ENCODE measurements at regions not wholly inside any gene's neighbourhood (a gene's known extent, or its start where the extent isn't known, plus 50 kb on each side); places are given as distances from the start of the nearest gene placed in this dataset.

DNA sequence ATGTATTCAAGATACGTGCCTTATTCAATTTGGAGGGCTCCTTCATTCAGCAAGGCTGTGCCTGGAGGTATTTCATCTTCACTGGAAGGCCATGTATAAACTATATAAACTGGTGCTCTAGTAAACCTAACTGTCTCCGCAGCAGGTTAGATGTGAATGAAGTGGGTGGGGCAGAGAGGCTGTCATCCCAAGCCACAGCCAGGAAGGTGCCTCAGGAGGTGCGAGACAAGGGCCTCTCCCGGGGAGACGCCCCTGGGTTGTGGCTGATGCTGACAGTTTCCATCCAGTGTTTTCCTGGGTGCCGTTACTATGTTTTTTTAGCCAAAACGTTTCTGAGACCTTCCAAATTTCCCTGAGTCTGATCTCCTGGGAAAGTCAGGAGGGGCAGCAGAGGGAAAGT is 221.5 kb upstream of the RPL34 start:
- DNase-seq (no peak), ATAC-seq (no peak)
- no peak overlapping the region for H3K27ac ChIP-seq (ENCODE audit: low read length)
- intact Hi-C loops (cut with DNase I), result no loop called here
- H3K4me1 ChIP-seq (ENCODE audit: control insufficient read depth, insufficient read depth, low read length), result no peaks in the 10 kb centered on the region
- H3K9me3 ChIP-seq (ENCODE audit: control insufficient read depth, low read length), result no peaks in the 10 kb centered on the region
- H3K4me3 ChIP-seq (ENCODE audit: low read length), result no peak overlapping the region
- WGBS, result 62% methylated on average over 7 of the region's 7 CpGs
- H3K27me3 ChIP-seq (ENCODE audit: control insufficient read depth, insufficient read depth), result no peaks in the 10 kb centered on the region

DNA sequence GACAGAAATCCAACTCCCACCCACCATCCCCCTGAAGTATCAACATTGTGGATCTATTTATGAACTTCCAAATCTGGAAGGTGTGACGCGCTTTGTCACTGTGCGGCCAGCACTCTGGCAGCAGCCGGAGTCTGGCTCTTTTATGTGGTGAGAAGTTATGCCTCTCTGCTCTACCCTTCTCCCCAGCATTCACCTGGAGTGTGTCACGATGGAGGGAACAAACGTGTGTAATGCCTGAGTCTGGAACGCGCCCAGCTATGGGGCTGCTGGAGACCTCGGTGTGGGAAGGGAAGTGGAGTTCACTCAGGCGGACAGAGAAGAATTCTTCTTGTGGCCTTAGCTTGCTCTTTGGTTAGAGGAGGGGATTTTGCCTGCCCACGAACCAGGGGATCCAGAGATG is 222.1 kb upstream of the RPL34 start:
- intact Hi-C loops (cut with DNase I), result no loop called here
- Histone ChIP-seq H3K27me3 (ENCODE audit: control insufficient read depth, insufficient read depth) (no peaks in the 10 kb centered on the region), H3K27ac (ENCODE audit: low read length) (no peak overlapping the region), H3K4me3 (ENCODE audit: low read length) (no peak overlapping the region), H3K4me1 (ENCODE audit: control insufficient read depth, insufficient read depth, low read length) (no peaks in the 10 kb centered on the region), H3K9me3 (ENCODE audit: control insufficient read depth, low read length) (no peaks in the 10 kb centered on the region)
- WGBS, result 64% methylated on average over 11 of the region's 11 CpGs
- no peak for DNase-seq
- no peak for ATAC-seq

GRCh38 chr4:108397850-108398249 is 222.5 kb upstream of the RPL34 start:
- Histone ChIP-seq H3K4me3 (ENCODE audit: low read length) (no peak overlapping the region), H3K27me3 (ENCODE audit: control insufficient read depth, insufficient read depth) (no peaks in the 10 kb centered on the region), H3K9me3 (ENCODE audit: control insufficient read depth, low read length) (no peaks in the 10 kb centered on the region), H3K4me1 (ENCODE audit: control insufficient read depth, insufficient read depth, low read length) (no peaks in the 10 kb centered on the region), H3K27ac (ENCODE audit: low read length) (no peak overlapping the region)
- ATAC-seq, result no peak
- DNase-seq, result no peak
- 83% methylated on average over 5 of the region's 5 CpGs for WGBS
- intact Hi-C loops (cut with DNase I), result no loop called here

- Histone ChIP-seq H3K4me1 (ENCODE audit: control insufficient read depth, insufficient read depth, low read length) (no peaks in the 10 kb centered on the region), H3K27me3 (ENCODE audit: control insufficient read depth, insufficient read depth) (no peaks in the 10 kb centered on the region), H3K9me3 (ENCODE audit: control insufficient read depth, low read length) (no peaks in the 10 kb centered on the region), H3K27ac (ENCODE audit: low read length) (no peak overlapping the region), H3K4me3 (ENCODE audit: low read length) (no peak overlapping the region)
- DNase-seq (no peak), ATAC-seq (no peak)
- WGBS, result 68% methylated on average over 2 of the region's 2 CpGs
- intact Hi-C loops (cut with DNase I), result no loop called here
Measured at GRCh38 chr4:108396900-108397497, 223.4 kb upstream of the RPL34 start.

DNA sequence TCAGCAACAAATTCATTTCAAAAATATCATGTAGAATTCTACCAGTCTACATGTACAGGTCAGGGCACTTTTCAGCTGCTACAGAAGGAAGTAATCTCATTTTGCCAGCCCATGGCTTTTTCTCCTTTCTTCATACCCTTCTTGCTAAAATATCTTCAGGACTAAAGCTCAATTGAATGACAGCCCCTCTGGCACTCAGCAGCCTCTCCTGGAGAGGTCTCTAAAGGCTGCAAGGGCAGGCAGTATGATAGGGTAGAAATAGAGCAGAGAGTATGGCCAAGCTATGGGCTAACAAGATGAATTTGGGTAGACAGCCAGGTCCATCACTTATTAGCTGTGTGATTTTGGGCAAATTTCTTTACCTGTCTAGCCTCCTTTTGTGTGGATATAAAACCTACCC is 224.6 kb upstream of the RPL34 start:
- H3K27ac ChIP-seq (ENCODE audit: low read length), result no peak overlapping the region
- no peaks in the 10 kb centered on the region for H3K27me3 ChIP-seq (ENCODE audit: control insufficient read depth, insufficient read depth)
- no peak for DNase-seq
- no peaks in the 10 kb centered on the region for H3K4me1 ChIP-seq (ENCODE audit: control insufficient read depth, insufficient read depth, low read length)
- no peak overlapping the region for H3K4me3 ChIP-seq (ENCODE audit: low read length)
- no peak for ATAC-seq
- H3K9me3 ChIP-seq (ENCODE audit: control insufficient read depth, low read length), result no peaks in the 10 kb centered on the region
- intact Hi-C loops (cut with DNase I), result no loop called here

- no peak overlapping the region for H3K4me3 ChIP-seq (ENCODE audit: low read length)
- DNase-seq (no peak), ATAC-seq (no peak)
- intact Hi-C loops (cut with DNase I), result no loop called here
- H3K9me3 ChIP-seq (ENCODE audit: control insufficient read depth, low read length), result no peaks in the 10 kb centered on the region
- no peaks in the 10 kb centered on the region for H3K27me3 ChIP-seq (ENCODE audit: control insufficient read depth, insufficient read depth)
- no peak overlapping the region for H3K27ac ChIP-seq (ENCODE audit: low read length)
- H3K4me1 ChIP-seq (ENCODE audit: control insufficient read depth, insufficient read depth, low read length), result no peaks in the 10 kb centered on the region
- WGBS, result 85% methylated on average over 1 of the region's 1 CpG
Measured at GRCh38 chr4:108393890-108394472, 225.2 kb upstream of the LEF1 start.

- H3K4me1 ChIP-seq (ENCODE audit: control insufficient read depth, insufficient read depth, low read length), result no peaks in the 10 kb centered on the region
- no peak for DNase-seq
- intact Hi-C loops (cut with DNase I), result no loop called here
- H3K9me3 ChIP-seq (ENCODE audit: control insufficient read depth, low read length), result no peaks in the 10 kb centered on the region
- no peak overlapping the region for H3K4me3 ChIP-seq (ENCODE audit: low read length)
- no peak for ATAC-seq
- 85% methylated on average over 3 of the region's 3 CpGs for WGBS
- H3K27ac ChIP-seq (ENCODE audit: low read length), result no peak overlapping the region
- H3K27me3 ChIP-seq (ENCODE audit: control insufficient read depth, insufficient read depth), result no peaks in the 10 kb centered on the region
Measured at GRCh38 chr4:108391701-108392455, 223.1 kb upstream of the LEF1 start.

DNA sequence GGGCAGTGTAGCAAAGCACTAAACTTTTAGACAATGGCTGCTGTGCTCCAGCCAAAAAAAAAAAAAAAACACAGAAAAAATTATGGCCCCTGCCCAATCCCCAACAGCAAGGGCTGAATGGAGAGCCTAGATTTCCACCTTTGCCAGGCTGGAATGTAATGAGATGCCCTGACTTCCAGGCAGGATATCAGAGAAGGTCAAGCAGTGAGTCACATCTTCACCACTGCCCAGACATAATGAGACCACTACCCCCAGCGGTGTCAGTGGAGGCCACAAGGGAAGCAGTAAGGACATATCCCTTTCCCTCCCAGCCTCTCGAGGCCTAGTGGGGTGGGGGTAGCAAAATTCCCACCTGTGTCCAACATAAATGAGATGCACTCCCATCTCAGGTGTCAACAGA is 216.3 kb upstream of the LEF1 start:
- intact Hi-C loops (cut with DNase I), result no loop called here
- no peak for DNase-seq
- no peak for ATAC-seq
- Histone ChIP-seq H3K4me3 (ENCODE audit: low read length) (no peak overlapping the region), H3K9me3 (ENCODE audit: control insufficient read depth, low read length) (no peaks in the 10 kb centered on the region), H3K27me3 (ENCODE audit: control insufficient read depth, insufficient read depth) (no peaks in the 10 kb centered on the region), H3K4me1 (ENCODE audit: control insufficient read depth, insufficient read depth, low read length) (no peaks in the 10 kb centered on the region), H3K27ac (ENCODE audit: low read length) (no peak overlapping the region)
- WGBS, result 83% methylated on average over 2 of the region's 2 CpGs

GRCh38 chr4:108384544-108384943 is 215.8 kb upstream of the LEF1 start:
- Histone ChIP-seq H3K27me3 (ENCODE audit: control insufficient read depth, insufficient read depth) (no peaks in the 10 kb centered on the region), H3K27ac (ENCODE audit: low read length) (no peak overlapping the region), H3K4me3 (ENCODE audit: low read length) (no peak overlapping the region), H3K9me3 (ENCODE audit: control insufficient read depth, low read length) (no peaks in the 10 kb centered on the region), H3K4me1 (ENCODE audit: control insufficient read depth, insufficient read depth, low read length) (no peaks in the 10 kb centered on the region)
- WGBS, result 91% methylated on average over 1 of the region's 1 CpG
- no peak for ATAC-seq
- no peak for DNase-seq
- intact Hi-C loops (cut with DNase I), result no loop called here

GRCh38 chr4:108383157-108383556 is 214.4 kb upstream of the LEF1 start:
- no peaks in the 10 kb centered on the region for H3K27me3 ChIP-seq (ENCODE audit: control insufficient read depth, insufficient read depth)
- ATAC-seq (no peak), DNase-seq (no peak)
- intact Hi-C loops (cut with DNase I), result no loop called here
- no peak overlapping the region for H3K4me3 ChIP-seq (ENCODE audit: low read length)
- no peaks in the 10 kb centered on the region for H3K9me3 ChIP-seq (ENCODE audit: control insufficient read depth, low read length)
- no peaks in the 10 kb centered on the region for H3K4me1 ChIP-seq (ENCODE audit: control insufficient read depth, insufficient read depth, low read length)
- H3K27ac ChIP-seq (ENCODE audit: low read length), result no peak overlapping the region
- 77% methylated on average over 4 of the region's 4 CpGs for WGBS

GRCh38 chr4:108382751-108383150 is 214.0 kb upstream of the LEF1 start:
- no peaks in the 10 kb centered on the region for H3K4me1 ChIP-seq (ENCODE audit: control insufficient read depth, insufficient read depth, low read length)
- ATAC-seq, result no peak
- intact Hi-C loops (cut with DNase I), result no loop called here
- H3K27ac ChIP-seq (ENCODE audit: low read length), result no peak overlapping the region
- H3K4me3 ChIP-seq (ENCODE audit: low read length), result no peak overlapping the region
- no peak for DNase-seq
- no peaks in the 10 kb centered on the region for H3K27me3 ChIP-seq (ENCODE audit: control insufficient read depth, insufficient read depth)
- 86% methylated on average over 3 of the region's 3 CpGs for WGBS
- no peaks in the 10 kb centered on the region for H3K9me3 ChIP-seq (ENCODE audit: control insufficient read depth, low read length)

Measured in right cardiac atrium (tissue), 5 donors.